Keratinocyte (primary cell): ENCODE measurements at regions not wholly inside any gene's neighbourhood (a gene's known extent, or its start where the extent isn't known, plus 50 kb on each side); places are given as distances from the start of the nearest gene placed in this dataset.

Source experiments
- DNase-seq: peaks from one replicate; pipeline ENCODE4 v3.0.0-alpha.2; 2011; ENCODE audit warnings: low read depth, missing footprints, low spot score
- FAIRE-seq: peaks from 2 replicates; lab custom pipeline; 2011; peaks lifted over from hg19 to GRCh38; lab: Jason Lieb, UNC
- H2AFZ ChIP-seq: 2 replicates; pipeline ENCODE4 v1.6.0; 2012; ENCODE audit warnings: low read length, control low read depth, inconsistent platforms; ENCODE audit not compliant: control insufficient read depth
- H3K27ac ChIP-seq: 2 replicates; pipeline ENCODE4 v1.5.1; 2011; ENCODE audit warnings: low read length; ENCODE audit not compliant: control insufficient read depth, insufficient read depth
- H3K27me3 ChIP-seq: 3 replicates; pipeline ENCODE4 v1.6.0; 2011; ENCODE audit warnings: low read length; ENCODE audit not compliant: control insufficient read depth, insufficient read depth; ENCODE audit errors: extremely low read depth
- H3K36me3 ChIP-seq, 2 experiments: 2 replicates in 1 of 2; 3 replicates in 1 of 2; pipeline ENCODE4 v1.5.1; 2011; ENCODE audit warnings: low read length in 2 of 2, mild to moderate bottlenecking in 1 of 2; ENCODE audit not compliant: control insufficient read depth in 2 of 2, insufficient read depth in 2 of 2; ENCODE audit errors: extremely low read depth in 1 of 2
- H3K4me1 ChIP-seq: 3 replicates; pipeline ENCODE4 v1.5.1; 2011; ENCODE audit warnings: low read length; ENCODE audit not compliant: control insufficient read depth, insufficient read depth; ENCODE audit errors: extremely low read depth
- H3K4me2 ChIP-seq: 3 replicates; pipeline ENCODE4 v1.6.0; 2011; ENCODE audit warnings: low read depth, low read length; ENCODE audit not compliant: control insufficient read depth, insufficient read depth; ENCODE audit errors: extremely low read depth
- H3K4me3 ChIP-seq, 3 experiments: fragments of 200-600 bp in 1 of 3; sonication (generic) in 1 of 3; 2 replicates in 2 of 3; 3 replicates in 1 of 3; pipeline ENCODE4 v1.5.1; 2011 to 2016; ENCODE audit warnings: low read length in 3 of 3, mild to moderate bottlenecking in 3 of 3, control low read depth in 2 of 3, inconsistent platforms in 1 of 3, low read depth in 1 of 3, mixed read lengths in 1 of 3, mixed run types in 1 of 3, moderate library complexity in 1 of 3; ENCODE audit not compliant: control insufficient read depth in 2 of 3, insufficient read depth in 2 of 3; ENCODE audit errors: extremely low read depth in 1 of 3
- H3K79me2 ChIP-seq: 2 replicates; pipeline ENCODE4 v1.6.0; 2012; ENCODE audit warnings: low read length; ENCODE audit not compliant: control insufficient read depth, insufficient read depth
- H3K9ac ChIP-seq: 3 replicates; pipeline ENCODE4 v1.6.0; 2011; ENCODE audit warnings: low read length; ENCODE audit not compliant: control insufficient read depth, insufficient read depth; ENCODE audit errors: extremely low read depth
- H3K9me1 ChIP-seq: 3 replicates; pipeline ENCODE4 v1.6.0; 2011; ENCODE audit warnings: low read length; ENCODE audit not compliant: control insufficient read depth, insufficient read depth; ENCODE audit errors: extremely low read depth
- H3K9me3 ChIP-seq: 2 replicates; pipeline ENCODE4 v1.5.1; 2012; ENCODE audit warnings: low read depth, low read length; ENCODE audit not compliant: control insufficient read depth
- H4K20me1 ChIP-seq: 3 replicates; pipeline ENCODE4 v1.6.0; 2011; ENCODE audit warnings: low read length; ENCODE audit not compliant: control insufficient read depth, insufficient read depth; ENCODE audit errors: extremely low read depth
- EZH2 ChIP-seq: IDR thresholded peaks from one replicate; pipeline ENCODE4 v1.6.1; 2012; ENCODE audit warnings: inconsistent platforms, mild to moderate bottlenecking, low read length, moderate library complexity
- dilution Hi-C: fragments of 300-500 bp; cut with MboI; formaldehyde crosslinking; loops from one replicate; pipeline ENCODE4 v1.7.0; 2020; ENCODE audit warnings: low sequenced_read_pairs; ENCODE audit not compliant: extremely low pct_ligation_motif_present
- TF ChIP-seq, protein P1 (sequence below), 3 experiments: IDR thresholded peaks in 1 of 3; conservative IDR thresholded peaks in 1 of 3; optimal IDR thresholded peaks in 1 of 3; 2 replicates in 2 of 3; 3 replicates in 1 of 3; pipeline versions ENCODE3 to v1.5.1; 2011; ENCODE audit warnings: low read length in 3 of 3, mild to moderate bottlenecking in 3 of 3, moderate library complexity in 2 of 3, control low read depth in 1 of 3, inconsistent platforms in 1 of 3; ENCODE audit not compliant: insufficient read depth in 2 of 3; ENCODE audit errors: extremely low read depth in 1 of 3

DNA sequence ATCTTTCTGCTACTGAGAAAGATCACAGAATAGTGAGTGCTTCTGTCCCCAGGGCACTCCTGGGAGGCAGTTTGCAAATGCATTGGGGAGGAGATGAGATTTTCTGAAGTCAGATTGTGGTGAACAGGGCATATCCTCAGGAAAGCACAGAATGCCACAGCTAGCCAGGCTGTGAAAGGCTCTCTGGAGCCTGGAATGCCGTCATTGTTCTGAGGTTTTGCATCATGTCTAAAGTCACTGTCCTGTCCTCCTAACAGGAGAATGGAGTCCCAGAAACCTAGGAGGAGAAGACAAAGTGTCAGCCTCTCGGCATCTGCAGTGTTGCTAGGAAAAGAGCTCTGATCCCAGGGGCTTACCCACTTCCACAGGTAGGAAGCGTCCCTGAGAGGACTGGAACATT, 69.2 kb upstream of the IGFBP3 start:
- no peak for FAIRE-seq
- no peaks in the 10 kb centered on the region for H3K9me1 ChIP-seq
- H3K79me2 ChIP-seq: no peaks in the 10 kb centered on the region
- H3K27me3 ChIP-seq: no peaks in the 10 kb centered on the region
- no peak for TF ChIP-seq EZH2
- TF ChIP-seq, protein P1, sequence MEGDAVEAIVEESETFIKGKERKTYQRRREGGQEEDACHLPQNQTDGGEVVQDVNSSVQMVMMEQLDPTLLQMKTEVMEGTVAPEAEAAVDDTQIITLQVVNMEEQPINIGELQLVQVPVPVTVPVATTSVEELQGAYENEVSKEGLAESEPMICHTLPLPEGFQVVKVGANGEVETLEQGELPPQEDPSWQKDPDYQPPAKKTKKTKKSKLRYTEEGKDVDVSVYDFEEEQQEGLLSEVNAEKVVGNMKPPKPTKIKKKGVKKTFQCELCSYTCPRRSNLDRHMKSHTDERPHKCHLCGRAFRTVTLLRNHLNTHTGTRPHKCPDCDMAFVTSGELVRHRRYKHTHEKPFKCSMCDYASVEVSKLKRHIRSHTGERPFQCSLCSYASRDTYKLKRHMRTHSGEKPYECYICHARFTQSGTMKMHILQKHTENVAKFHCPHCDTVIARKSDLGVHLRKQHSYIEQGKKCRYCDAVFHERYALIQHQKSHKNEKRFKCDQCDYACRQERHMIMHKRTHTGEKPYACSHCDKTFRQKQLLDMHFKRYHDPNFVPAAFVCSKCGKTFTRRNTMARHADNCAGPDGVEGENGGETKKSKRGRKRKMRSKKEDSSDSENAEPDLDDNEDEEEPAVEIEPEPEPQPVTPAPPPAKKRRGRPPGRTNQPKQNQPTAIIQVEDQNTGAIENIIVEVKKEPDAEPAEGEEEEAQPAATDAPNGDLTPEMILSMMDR (optimal IDR thresholded peaks at IDR 0.05 in 1 of 3, IDR thresholded peaks at IDR 0.05 in 1 of 3, conservative IDR thresholded peaks at IDR 0.05 in 1 of 3; ENCODE audit: extremely low read depth in 1 of 3, insufficient read depth in 2 of 3, low read length in 3 of 3): no peak
- H3K27ac ChIP-seq: no peak overlapping the region
- no peak overlapping the region for H3K4me3 ChIP-seq
- no peak overlapping the region for H3K4me2 ChIP-seq
- H3K9ac ChIP-seq: no peak overlapping the region
- no peaks in the 10 kb centered on the region for H3K36me3 ChIP-seq
- H4K20me1 ChIP-seq: no peaks in the 10 kb centered on the region
- H2AFZ ChIP-seq: no peak overlapping the region
- peaks cover 7% of the 10 kb centered on the region for H3K4me1 ChIP-seq
- no peaks in the 10 kb centered on the region for H3K9me3 ChIP-seq
- DNase-seq: no peak
- dilution Hi-C loops: no loop called here

DNA sequence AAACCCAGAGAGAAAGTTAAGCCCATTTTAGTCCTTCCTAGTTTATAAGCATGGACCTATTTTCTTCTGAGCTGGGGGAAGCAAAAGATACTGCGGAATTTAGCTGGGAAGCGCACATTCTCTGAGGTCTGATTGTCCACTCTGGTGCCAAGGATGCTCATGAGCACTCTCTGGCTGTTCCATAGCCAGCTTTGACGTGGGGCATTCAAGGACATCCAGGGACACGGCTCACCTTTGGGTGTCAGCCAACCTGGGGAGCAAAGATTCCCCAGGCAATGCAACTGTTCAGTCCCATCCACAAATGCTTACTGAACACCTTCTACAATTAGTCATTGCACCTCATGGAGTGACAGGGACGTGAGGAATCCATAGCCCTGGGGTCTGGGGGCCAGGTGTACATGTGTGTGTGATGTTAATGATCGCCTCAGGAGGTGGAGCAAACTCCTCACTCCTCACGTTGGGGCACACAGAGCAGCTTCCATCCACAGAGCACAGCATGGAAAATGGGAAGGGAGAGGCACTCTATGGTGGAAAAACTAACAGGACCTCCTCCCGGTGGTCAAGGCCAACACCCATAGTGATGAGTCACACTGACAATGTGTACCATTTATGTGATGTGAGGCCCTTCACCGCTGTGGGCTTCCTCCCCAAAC, 67.5 kb upstream of the IGFBP3 start:
- no peak for TF ChIP-seq EZH2
- TF ChIP-seq, protein P1 (optimal IDR thresholded peaks at IDR 0.05 in 1 of 3, IDR thresholded peaks at IDR 0.05 in 1 of 3, conservative IDR thresholded peaks at IDR 0.05 in 1 of 3; ENCODE audit: extremely low read depth in 1 of 3, insufficient read depth in 2 of 3, low read length in 3 of 3): no peak
- FAIRE-seq: peak; percentile 86
- no peak overlapping the region for H2AFZ ChIP-seq
- no peaks in the 10 kb centered on the region for H3K36me3 ChIP-seq
- peaks cover 7% of the 10 kb centered on the region for H3K4me1 ChIP-seq
- DNase-seq: peak; percentile 90
- no peak overlapping the region for H3K27ac ChIP-seq
- peak overlapping the region; percentile 7 for H3K4me2 ChIP-seq
- dilution Hi-C loops: no loop called here
- no peaks in the 10 kb centered on the region for H3K9me1 ChIP-seq
- no peak overlapping the region for H3K9ac ChIP-seq
- no peaks in the 10 kb centered on the region for H4K20me1 ChIP-seq
- H3K27me3 ChIP-seq: no peaks in the 10 kb centered on the region
- no peaks in the 10 kb centered on the region for H3K9me3 ChIP-seq
- H3K79me2 ChIP-seq: no peaks in the 10 kb centered on the region
- H3K4me3 ChIP-seq: no peak overlapping the region
